ENCODE measurements at regions not wholly inside any gene's neighbourhood (a gene's known extent, or its start where the extent isn't known, plus 50 kb on each side); places are given as distances from the start of the nearest gene placed in this dataset.

GRCh38 chr6:1066449-1067090, 245.3 kb upstream of the FOXQ1 start:
- Mint-ChIP-seq H3K9me3 (no peaks in the 10 kb centered on the region), H3K4me1 (no peaks in the 10 kb centered on the region), H3K27ac (no peak overlapping the region), H3K36me3 (no peaks in the 10 kb centered on the region), H3K27me3 (ENCODE audit: low read depth in 3 of 3) (peaks cover 2 to 3% (median 3%) of the 10 kb centered on the region in 3 donors), H3K4me3 (no peak overlapping the region)
- DNase-seq, result no peak

- no peak for DNase-seq
- peaks cover 2 to 3% (median 3%) of the 10 kb centered on the region in 3 donors for H3K27me3 Mint-ChIP-seq (ENCODE audit: low read depth in 3 of 3)
- no peaks in the 10 kb centered on the region for H3K4me1 Mint-ChIP-seq
- H3K4me3 Mint-ChIP-seq, result no peak overlapping the region
- no peaks in the 10 kb centered on the region for H3K36me3 Mint-ChIP-seq
- H3K27ac Mint-ChIP-seq, result no peak overlapping the region
- no peaks in the 10 kb centered on the region for H3K9me3 Mint-ChIP-seq
Observed at GRCh38 chr6:1065986-1066385, 245.9 kb upstream of the FOXQ1 start.

GRCh38 chr6:1063671-1064355, 248.1 kb upstream of the FOXQ1 start:
- Mint-ChIP-seq H3K4me3 (no peak overlapping the region), H3K27ac (no peak overlapping the region), H3K27me3 (ENCODE audit: low read depth in 3 of 3) (peaks cover 2 to 3% (median 3%) of the 10 kb centered on the region in 3 donors), H3K9me3 (no peaks in the 10 kb centered on the region), H3K36me3 (no peaks in the 10 kb centered on the region), H3K4me1 (no peaks in the 10 kb centered on the region)
- no peak for DNase-seq

- Mint-ChIP-seq H3K9me3 (no peaks in the 10 kb centered on the region), H3K36me3 (no peaks in the 10 kb centered on the region), H3K4me1 (no peaks in the 10 kb centered on the region), H3K27me3 (ENCODE audit: low read depth in 3 of 3) (peaks cover under 1 to 3% (median under 1%) of the 10 kb centered on the region in 3 donors), H3K4me3 (no peak overlapping the region), H3K27ac (no peak overlapping the region)
- no peak for DNase-seq
Observed at GRCh38 chr6:1062786-1063545, 248.9 kb upstream of the FOXQ1 start.

GRCh38 chr6:1059596-1059995, 252.3 kb upstream of the FOXQ1 start:
- Mint-ChIP-seq H3K27ac (no peak overlapping the region), H3K27me3 (ENCODE audit: low read depth in 3 of 3) (peaks cover 1 to 6% (median 3%) of the 10 kb centered on the region in 3 donors), H3K9me3 (no peaks in the 10 kb centered on the region), H3K36me3 (no peaks in the 10 kb centered on the region), H3K4me3 (no peak overlapping the region), H3K4me1 (no peaks in the 10 kb centered on the region)
- DNase-seq, result no peak

- H3K27me3 Mint-ChIP-seq (ENCODE audit: low read depth in 3 of 3), result peaks cover 1 to 6% (median 3%) of the 10 kb centered on the region in 3 donors
- H3K9me3 Mint-ChIP-seq, result no peaks in the 10 kb centered on the region
- H3K4me3 Mint-ChIP-seq, result no peak overlapping the region
- H3K4me1 Mint-ChIP-seq, result no peaks in the 10 kb centered on the region
- no peaks in the 10 kb centered on the region for H3K36me3 Mint-ChIP-seq
- no peak overlapping the region for H3K27ac Mint-ChIP-seq
- no peak for DNase-seq
Observed at GRCh38 chr6:1057490-1058135, 254.3 kb upstream of the FOXQ1 start.

- no peaks in the 10 kb centered on the region for H3K9me3 Mint-ChIP-seq
- DNase-seq, result no peak
- H3K27me3 Mint-ChIP-seq (ENCODE audit: low read depth in 3 of 3), result peaks cover 1 to 6% (median 3%) of the 10 kb centered on the region in 3 donors
- H3K36me3 Mint-ChIP-seq, result no peaks in the 10 kb centered on the region
- H3K27ac Mint-ChIP-seq, result no peak overlapping the region
- H3K4me1 Mint-ChIP-seq, result no peaks in the 10 kb centered on the region
- no peak overlapping the region for H3K4me3 Mint-ChIP-seq
Observed at GRCh38 chr6:1055015-1055921, 256.6 kb upstream of the FOXQ1 start.

GRCh38 chr6:1054653-1055014, 257.3 kb upstream of the FOXQ1 start:
- Mint-ChIP-seq H3K4me1 (no peaks in the 10 kb centered on the region), H3K27me3 (ENCODE audit: low read depth in 3 of 3) (peaks cover 1 to 7% (median 4%) of the 10 kb centered on the region in 3 donors), H3K36me3 (no peaks in the 10 kb centered on the region), H3K27ac (no peak overlapping the region), H3K4me3 (no peak overlapping the region), H3K9me3 (no peaks in the 10 kb centered on the region)
- no peak for DNase-seq

GRCh38 chr6:1053586-1053985, 258.3 kb upstream of the FOXQ1 start:
- no peak overlapping the region for H3K4me3 Mint-ChIP-seq
- H3K36me3 Mint-ChIP-seq, result no peaks in the 10 kb centered on the region
- no peaks in the 10 kb centered on the region for H3K9me3 Mint-ChIP-seq
- no peaks in the 10 kb centered on the region for H3K4me1 Mint-ChIP-seq
- DNase-seq, result no peak
- peaks cover 5 to 13% (median 8%) of the 10 kb centered on the region in 3 donors for H3K27me3 Mint-ChIP-seq (ENCODE audit: low read depth in 3 of 3)
- H3K27ac Mint-ChIP-seq, result no peak overlapping the region

GRCh38 chr6:1052262-1052661, 259.6 kb upstream of the FOXQ1 start:
- no peaks in the 10 kb centered on the region for H3K4me1 Mint-ChIP-seq
- H3K36me3 Mint-ChIP-seq, result no peaks in the 10 kb centered on the region
- peaks cover 9 to 19% (median 10%) of the 10 kb centered on the region in 3 donors for H3K27me3 Mint-ChIP-seq (ENCODE audit: low read depth in 3 of 3)
- H3K4me3 Mint-ChIP-seq, result no peak overlapping the region
- no peak for DNase-seq
- peaks cover 0 to 6% (median 0%) of the 10 kb centered on the region in 6 donors for H3K9me3 Mint-ChIP-seq
- no peak overlapping the region for H3K27ac Mint-ChIP-seq

GRCh38 chr6:1049900-1050299, 262.0 kb upstream of the FOXQ1 start:
- Mint-ChIP-seq H3K4me3 (no peak overlapping the region), H3K27me3 (ENCODE audit: low read depth in 3 of 3) (peaks cover 8 to 24% (median 12%) of the 10 kb centered on the region in 3 donors), H3K27ac (no peak overlapping the region), H3K4me1 (no peaks in the 10 kb centered on the region), H3K9me3 (peaks cover 0 to 6% (median 0%) of the 10 kb centered on the region in 6 donors), H3K36me3 (no peaks in the 10 kb centered on the region)
- DNase-seq, result no peak

GRCh38 chr6:1049170-1049569, 262.7 kb upstream of the FOXQ1 start:
- no peak for DNase-seq
- no peak overlapping the region for H3K27ac Mint-ChIP-seq
- H3K9me3 Mint-ChIP-seq, result peaks cover 0 to 6% (median 0%) of the 10 kb centered on the region in 6 donors
- H3K36me3 Mint-ChIP-seq, result no peaks in the 10 kb centered on the region
- no peaks in the 10 kb centered on the region for H3K4me1 Mint-ChIP-seq
- no peak overlapping the region for H3K4me3 Mint-ChIP-seq
- H3K27me3 Mint-ChIP-seq (ENCODE audit: low read depth in 3 of 3), result peaks cover 8 to 29% (median 12%) of the 10 kb centered on the region in 3 donors

GRCh38 chr6:1047981-1048541, 263.8 kb upstream of the FOXQ1 start:
- Mint-ChIP-seq H3K9me3 (peaks cover 0 to 6% (median 0%) of the 10 kb centered on the region in 6 donors), H3K4me1 (no peaks in the 10 kb centered on the region), H3K36me3 (no peaks in the 10 kb centered on the region), H3K27me3 (ENCODE audit: low read depth in 3 of 3) (peaks cover 8 to 37% (median 12%) of the 10 kb centered on the region in 3 donors), H3K27ac (no peak overlapping the region), H3K4me3 (no peak overlapping the region)
- DNase-seq, result no peak

Data from immature natural killer cell (primary cell).